Smooth muscle cell (in vitro differentiated cells): ENCODE measurements at regions not wholly inside any gene's neighbourhood (a gene's known extent, or its start where the extent isn't known, plus 50 kb on each side); places are given as distances from the start of the nearest gene placed in this dataset.

Experiments used
- DNase-seq: peaks from one replicate; lab custom pipeline; 2025; ENCODE audit not compliant: unreplicated experiment; lab: John Stamatoyannopoulos, UW
- H2AFZ ChIP-seq: fragments of 200-600 bp; sonication (generic); 2 replicates; pipeline ENCODE4 v1.6.0; 2016; ENCODE audit warnings: antibody characterized with exemption, low read depth, mild to moderate bottlenecking
- H3F3A ChIP-seq: fragments of 200-600 bp; sonication (generic); 2 replicates; pipeline ENCODE4 v1.6.0; 2017; ENCODE audit warnings: antibody characterized with exemption, low read depth
- H3K27ac ChIP-seq: fragments of 200-600 bp; sonication (generic); 2 replicates; pipeline ENCODE4 v1.5.1; 2016; ENCODE audit warnings: low read depth, mild to moderate bottlenecking
- H3K27me3 ChIP-seq: fragments of 200-600 bp; sonication (generic); 2 replicates; pipeline ENCODE4 v1.6.1; 2016; ENCODE audit warnings: low read depth, mild to moderate bottlenecking
- H3K36me3 ChIP-seq: fragments of 200-600 bp; sonication (generic); 2 replicates; pipeline ENCODE4 v1.5.1; 2016; ENCODE audit warnings: low read depth
- H3K4me1 ChIP-seq: fragments of 200-600 bp; sonication (generic); 2 replicates; pipeline ENCODE4 v1.5.1; 2016; ENCODE audit warnings: low read depth
- H3K4me2 ChIP-seq: fragments of 200-600 bp; sonication (generic); 2 replicates; pipeline ENCODE4 v1.6.0; 2016; ENCODE audit warnings: mild to moderate bottlenecking
- H3K4me3 ChIP-seq: fragments of 200-600 bp; sonication (generic); 2 replicates; pipeline ENCODE4 v1.5.1; 2016; ENCODE audit warnings: mild to moderate bottlenecking
- H3K79me2 ChIP-seq: fragments of 200-600 bp; sonication (generic); 2 replicates; pipeline ENCODE4 v1.6.0; 2016; ENCODE audit warnings: low read depth, mild to moderate bottlenecking
- H3K9ac ChIP-seq: fragments of 200-600 bp; sonication (generic); 2 replicates; pipeline ENCODE4 v1.6.0; 2016; ENCODE audit warnings: low read depth
- H3K9me3 ChIP-seq: fragments of 200-600 bp; sonication (generic); replicated peaks from 2 replicates; pipeline ENCODE4 v1.5.1; 2016; ENCODE audit warnings: low read depth
- H4K20me1 ChIP-seq: fragments of 200-600 bp; sonication (generic); 2 replicates; pipeline ENCODE4 v1.6.0; 2016; ENCODE audit warnings: low read depth
- WGBS: methylation state at CpG from one replicate; pipeline ENCODE4 v1.1.7; 2016; ENCODE audit warnings: low lambda C conversion rate; 5-methylcytosine and 5-hydroxymethylcytosine counted together
- TF ChIP-seq, protein P1 (sequence below): fragments of 200-600 bp; sonication (generic); IDR thresholded peaks from 2 replicates; pipeline ENCODE4 v1.5.1; 2017; ENCODE audit warnings: borderline replicate concordance, mild to moderate bottlenecking, antibody characterized with exemption; ENCODE audit not compliant: insufficient read depth, poor library complexity, severe bottlenecking

DNA sequence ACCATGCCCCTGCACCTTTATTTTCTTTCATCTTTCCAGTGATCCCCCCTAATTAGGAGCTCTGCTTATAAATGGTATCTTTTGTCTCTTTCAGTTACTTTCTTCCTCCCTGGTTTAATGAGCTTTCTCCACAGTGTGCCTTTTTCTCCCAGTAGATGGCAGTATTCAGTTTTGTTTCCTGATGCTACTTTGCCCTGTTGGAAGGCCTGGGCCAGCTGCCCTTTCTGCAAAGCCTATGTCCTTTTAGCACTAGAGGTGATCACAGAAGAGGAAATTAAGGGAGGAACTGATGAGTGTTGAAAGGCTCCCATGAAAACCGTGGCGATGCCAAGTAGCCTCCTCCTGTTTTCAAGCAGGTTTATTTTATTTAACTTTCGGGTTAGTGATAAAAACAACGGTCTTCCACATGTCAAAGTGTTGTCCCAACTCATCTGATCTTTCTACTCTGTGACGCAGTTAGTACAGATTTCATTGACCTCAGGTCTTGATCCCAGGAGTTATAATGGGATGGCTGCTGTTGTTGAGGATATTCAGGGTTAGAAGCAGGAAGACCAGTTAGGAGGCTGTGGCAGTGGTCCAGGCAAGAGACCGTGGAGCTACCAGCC is 184.2 kb upstream of the BMP2 start:
- no peaks in the 10 kb centered on the region for H3K9me3 ChIP-seq
- no peaks in the 10 kb centered on the region for H3K27me3 ChIP-seq
- TF ChIP-seq, protein P1, sequence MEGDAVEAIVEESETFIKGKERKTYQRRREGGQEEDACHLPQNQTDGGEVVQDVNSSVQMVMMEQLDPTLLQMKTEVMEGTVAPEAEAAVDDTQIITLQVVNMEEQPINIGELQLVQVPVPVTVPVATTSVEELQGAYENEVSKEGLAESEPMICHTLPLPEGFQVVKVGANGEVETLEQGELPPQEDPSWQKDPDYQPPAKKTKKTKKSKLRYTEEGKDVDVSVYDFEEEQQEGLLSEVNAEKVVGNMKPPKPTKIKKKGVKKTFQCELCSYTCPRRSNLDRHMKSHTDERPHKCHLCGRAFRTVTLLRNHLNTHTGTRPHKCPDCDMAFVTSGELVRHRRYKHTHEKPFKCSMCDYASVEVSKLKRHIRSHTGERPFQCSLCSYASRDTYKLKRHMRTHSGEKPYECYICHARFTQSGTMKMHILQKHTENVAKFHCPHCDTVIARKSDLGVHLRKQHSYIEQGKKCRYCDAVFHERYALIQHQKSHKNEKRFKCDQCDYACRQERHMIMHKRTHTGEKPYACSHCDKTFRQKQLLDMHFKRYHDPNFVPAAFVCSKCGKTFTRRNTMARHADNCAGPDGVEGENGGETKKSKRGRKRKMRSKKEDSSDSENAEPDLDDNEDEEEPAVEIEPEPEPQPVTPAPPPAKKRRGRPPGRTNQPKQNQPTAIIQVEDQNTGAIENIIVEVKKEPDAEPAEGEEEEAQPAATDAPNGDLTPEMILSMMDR: peak; percentile 70
- H3K4me2 ChIP-seq: peak overlapping the region; percentile 52
- no peak overlapping the region for H2AFZ ChIP-seq
- no peaks in the 10 kb centered on the region for H3K36me3 ChIP-seq
- DNase-seq: no peak
- no peaks in the 10 kb centered on the region for H3F3A ChIP-seq
- H3K9ac ChIP-seq: no peak overlapping the region
- 65% methylated on average over 6 of the region's 6 CpGs for WGBS
- no peak overlapping the region for H3K4me3 ChIP-seq
- no peaks in the 10 kb centered on the region for H3K79me2 ChIP-seq
- H4K20me1 ChIP-seq: no peaks in the 10 kb centered on the region
- no peaks in the 10 kb centered on the region for H3K4me1 ChIP-seq
- H3K27ac ChIP-seq: no peak overlapping the region

DNA sequence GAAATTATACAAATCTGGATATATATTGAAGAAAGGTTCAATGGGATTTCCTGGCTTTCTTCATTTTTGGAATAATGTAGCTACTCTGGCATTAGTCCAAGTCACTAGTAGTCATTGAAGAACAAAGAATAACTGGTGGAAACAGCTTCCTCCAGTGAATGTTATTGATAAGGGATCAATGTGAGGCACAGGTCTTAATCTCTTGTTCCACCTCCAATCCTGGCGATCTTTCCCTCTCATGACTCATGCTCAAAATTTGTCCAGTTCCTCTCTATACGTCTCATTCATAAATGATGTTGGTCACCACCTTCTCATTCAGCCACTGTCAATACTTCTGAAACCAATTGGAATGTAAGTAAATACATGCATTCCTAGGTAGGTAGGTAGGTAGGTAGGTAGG is 185.0 kb upstream of the BMP2 start:
- TF ChIP-seq, protein P1: no peak

DNA sequence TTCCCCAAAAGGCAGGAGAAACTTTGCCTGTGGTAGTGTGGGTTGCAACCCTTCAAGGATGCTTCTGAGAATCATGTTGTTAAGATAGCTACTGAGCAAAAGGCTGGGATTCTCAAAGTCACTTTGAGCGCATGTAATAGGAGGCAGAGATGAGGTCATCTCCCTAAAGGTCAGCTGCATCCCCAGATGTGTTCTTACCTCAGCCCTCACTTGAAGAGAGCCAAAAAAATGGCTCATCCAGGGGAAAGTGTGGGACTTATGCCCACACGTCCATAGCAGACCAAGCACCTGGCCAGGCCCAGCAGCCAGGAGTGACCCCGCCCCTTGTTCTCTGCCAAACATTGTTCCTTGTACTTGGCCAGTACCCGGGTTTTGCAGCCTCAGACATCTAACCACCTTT is 187.0 kb upstream of the BMP2 start:
- Histone ChIP-seq H3K4me2 (no peak overlapping the region), H4K20me1 (no peaks in the 10 kb centered on the region), H3F3A (peaks cover 8% of the 10 kb centered on the region), H3K9me3 (no peaks in the 10 kb centered on the region), H3K4me1 (peaks cover 3% of the 10 kb centered on the region), H3K9ac (no peak overlapping the region), H3K4me3 (no peak overlapping the region), H3K36me3 (no peaks in the 10 kb centered on the region), H2AFZ (no peak overlapping the region), H3K79me2 (no peaks in the 10 kb centered on the region), H3K27ac (no peak overlapping the region), H3K27me3 (no peaks in the 10 kb centered on the region)
- DNase-seq: no peak
- TF ChIP-seq, protein P1: no peak
- WGBS: 90% methylated on average over 4 of the region's 4 CpGs

More for the DNA sequence above, 185.0 kb upstream of the BMP2 start:
- Histone ChIP-seq H3K27me3 (no peaks in the 10 kb centered on the region), H3K9me3 (no peaks in the 10 kb centered on the region), H3K4me2 (no peak overlapping the region), H3K36me3 (no peaks in the 10 kb centered on the region), H3K4me1 (no peaks in the 10 kb centered on the region), H3K4me3 (no peak overlapping the region), H4K20me1 (no peaks in the 10 kb centered on the region), H3K27ac (no peak overlapping the region), H2AFZ (no peak overlapping the region), H3K79me2 (no peaks in the 10 kb centered on the region), H3F3A (no peaks in the 10 kb centered on the region), H3K9ac (no peak overlapping the region)
- 49% methylated on average over 2 of the region's 2 CpGs for WGBS
- no peak for DNase-seq

DNA sequence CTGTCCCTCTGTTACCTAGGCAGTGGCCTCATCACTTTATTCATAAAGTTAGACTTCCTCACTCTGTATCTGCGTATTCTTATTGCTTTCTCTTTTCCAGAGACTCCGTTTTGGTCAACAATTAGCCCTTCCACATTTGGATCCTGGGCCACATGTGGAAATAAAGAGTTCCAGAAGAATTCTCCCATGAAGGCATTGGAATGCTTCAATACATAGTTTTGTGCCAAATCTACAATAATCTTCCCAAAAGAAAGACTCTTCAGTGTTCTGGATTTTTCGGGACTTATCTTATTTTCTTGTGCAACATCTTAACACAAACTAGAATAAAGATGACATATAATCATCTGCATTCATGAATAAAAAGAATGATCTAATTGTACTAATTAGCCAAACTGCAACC is 187.7 kb upstream of the BMP2 start:
- Histone ChIP-seq H3K4me1 (peaks cover 3% of the 10 kb centered on the region), H3K4me2 (no peak overlapping the region), H3K36me3 (no peaks in the 10 kb centered on the region), H3K4me3 (no peak overlapping the region), H3K9me3 (no peaks in the 10 kb centered on the region), H3K79me2 (no peaks in the 10 kb centered on the region), H3K27me3 (no peaks in the 10 kb centered on the region), H4K20me1 (no peaks in the 10 kb centered on the region), H3K9ac (no peak overlapping the region), H3K27ac (no peak overlapping the region), H2AFZ (no peak overlapping the region), H3F3A (peaks cover 13% of the 10 kb centered on the region)
- WGBS: 97% methylated on average over 3 of the region's 3 CpGs
- no peak for DNase-seq
- TF ChIP-seq, protein P1: no peak
